Body of pancreas (tissue), 4 donors: ENCODE measurements at regions not wholly inside any gene's neighbourhood (a gene's known extent, or its start where the extent isn't known, plus 50 kb on each side); places are given as distances from the start of the nearest gene placed in this dataset.

ENCODE experiments used
- ATAC-seq: fragments of 150-250 bp; one replicate; pipeline ENCODE4 v1.9.1; 2016
- DNase-seq, 4 donors: peaks; one replicate each; pipeline ENCODE4 v3.0.0-alpha.2; 2019
- H3K27ac ChIP-seq, 4 donors: fragments of 200-600 bp; sonication (generic); 1 replicate in 3 of 4; 2 replicates in 1 of 4; pipeline versions ENCODE4 v1.5.1 to v1.6.1; 2016 to 2019; ENCODE audit warnings: mild to moderate bottlenecking in 1 of 4, mixed read lengths in 1 of 4, moderate library complexity in 1 of 4
- H3K27me3 ChIP-seq, 2 donors: fragments of 200-600 bp; sonication (generic); one replicate each; pipeline ENCODE4 v1.6.0; 2016; ENCODE audit warnings: mild to moderate bottlenecking in 1 of 2
- H3K36me3 ChIP-seq, 2 donors: fragments of 200-600 bp; sonication (generic); replicated peaks in 1 of 2; 2 replicates each; pipeline ENCODE4 v1.5.1; 2016; ENCODE audit warnings: low read depth in 2 of 2; ENCODE audit not compliant: insufficient read depth in 1 of 2
- H3K4me1 ChIP-seq: fragments of 200-600 bp; sonication (generic); one replicate; pipeline ENCODE4 v1.6.0; 2016
- H3K4me3 ChIP-seq, 2 donors: fragments of 200-600 bp; sonication (generic); 1 replicate in 1 of 2; 2 replicates in 1 of 2; pipeline ENCODE4 v1.5.1; 2016 to 2019
- H3K9me3 ChIP-seq, 3 donors: fragments of 200-600 bp; sonication (generic); 1 replicate in 2 of 3; 2 replicates in 1 of 3; pipeline ENCODE4 v1.5.1; 2016
- CTCF ChIP-seq, 7 experiments: fragments of 450-650 bp in 4 of 7; fragments of 200-600 bp in 3 of 7; sonication (generic) in 3 of 7; IDR thresholded peaks; one replicate each; pipeline ENCODE4 v1.5.1; 2016 to 2019; ENCODE audit warnings: antibody characterized with exemption in 7 of 7
- POLR2A ChIP-seq, 3 donors: fragments of 450-650 bp; IDR thresholded peaks; one replicate each; pipeline ENCODE4 v1.6.1; 2016; ENCODE audit warnings: antibody characterized with exemption in 3 of 3, mild to moderate bottlenecking in 2 of 3
- WGBS, 2 donors: methylation state at CpG; one replicate each; pipeline ENCODE4 v1.1.5; 2017; 5-methylcytosine and 5-hydroxymethylcytosine counted together
- intact Hi-C: fragments of 100-400 bp; cut with DNase I; formaldehyde crosslinking; loops from one replicate; pipeline ENCODE4 v1.15.1; 2023

GRCh38 chr9:89967527-89967926 lies 362.7 kb downstream of the GADD45G start:
- no peak overlapping the region for H3K27ac ChIP-seq
- H3K27me3 ChIP-seq, result no peaks in the 10 kb centered on the region
- 58 to 60% methylated on average over 2 of the region's 2 CpGs for WGBS, 2 donors
- H3K4me1 ChIP-seq, result peaks cover 6% of the 10 kb centered on the region
- ATAC-seq (no peak), DNase-seq (no peak)
- no peaks in the 10 kb centered on the region for H3K9me3 ChIP-seq
- intact Hi-C loops, result no loop called here
- TF ChIP-seq CTCF (IDR thresholded peaks at IDR 0.05), result no peak
- TF ChIP-seq POLR2A (IDR thresholded peaks at IDR 0.05), result no peak
- H3K36me3 ChIP-seq, result no peaks in the 10 kb centered on the region
- no peak overlapping the region for H3K4me3 ChIP-seq

GRCh38 chr9:89969156-89969675 lies 364.4 kb downstream of the GADD45G start:
- Histone ChIP-seq H3K9me3 (no peaks in the 10 kb centered on the region), H3K4me1 (peaks cover 6% of the 10 kb centered on the region), H3K27me3 (no peaks in the 10 kb centered on the region), H3K27ac (no peak overlapping the region), H3K4me3 (no peak overlapping the region), H3K36me3 (no peaks in the 10 kb centered on the region)
- intact Hi-C loops, result no loop called here
- TF ChIP-seq POLR2A (IDR thresholded peaks at IDR 0.05) (no peak), CTCF (IDR thresholded peaks at IDR 0.05) (no peak)
- 8 to 26% methylated on average over 3 of the region's 3 CpGs for WGBS, 2 donors
- peak; percentile 65 for ATAC-seq
- DNase-seq, result peak in 1 of 4 donors; percentile 39

- Histone ChIP-seq H3K4me1 (peaks cover 6% of the 10 kb centered on the region), H3K4me3 (no peak overlapping the region), H3K36me3 (no peaks in the 10 kb centered on the region), H3K27ac (no peak overlapping the region), H3K9me3 (no peaks in the 10 kb centered on the region), H3K27me3 (no peaks in the 10 kb centered on the region)
- no peak for ATAC-seq
- DNase-seq, result no peak
- 81 to 92% methylated on average over 11 of the region's 11 CpGs for WGBS, 2 donors
- TF ChIP-seq CTCF (IDR thresholded peaks at IDR 0.05), result no peak
- no peak for TF ChIP-seq POLR2A (IDR thresholded peaks at IDR 0.05)
- intact Hi-C loops, result no loop called here
Observed at GRCh38 chr9:89969881-89970639, 365.2 kb downstream of the GADD45G start.

GRCh38 chr9:89970701-89971100 lies 365.9 kb downstream of the GADD45G start:
- no peak overlapping the region for H3K27ac ChIP-seq
- H3K4me3 ChIP-seq, result no peak overlapping the region
- H3K9me3 ChIP-seq, result no peaks in the 10 kb centered on the region
- intact Hi-C loops, result no loop called here
- WGBS, 2 donors, result 91 to 93% methylated on average over 14 to 15 of the region's 15 CpGs
- DNase-seq, result no peak
- TF ChIP-seq POLR2A (IDR thresholded peaks at IDR 0.05) (no peak), CTCF (IDR thresholded peaks at IDR 0.05) (no peak)
- H3K27me3 ChIP-seq, result no peaks in the 10 kb centered on the region
- no peaks in the 10 kb centered on the region for H3K36me3 ChIP-seq
- ATAC-seq, result no peak
- peaks cover 6% of the 10 kb centered on the region for H3K4me1 ChIP-seq

GRCh38 chr9:89972535-89972934 lies 367.7 kb downstream of the GADD45G start:
- H3K27ac ChIP-seq, result no peak overlapping the region
- TF ChIP-seq POLR2A (IDR thresholded peaks at IDR 0.05) (no peak), CTCF (IDR thresholded peaks at IDR 0.05) (no peak)
- no peak overlapping the region for H3K4me3 ChIP-seq
- no peaks in the 10 kb centered on the region for H3K36me3 ChIP-seq
- H3K4me1 ChIP-seq, result peaks cover 6% of the 10 kb centered on the region
- no peaks in the 10 kb centered on the region for H3K9me3 ChIP-seq
- DNase-seq (no peak), ATAC-seq (no peak)
- WGBS, 2 donors, result 80 to 86% methylated on average over 5 of the region's 5 CpGs
- H3K27me3 ChIP-seq, result no peaks in the 10 kb centered on the region
- intact Hi-C loops, result no loop called here
